ENCODE measurements at regions not wholly inside any gene's neighbourhood (a gene's known extent, or its start where the extent isn't known, plus 50 kb on each side); places are given as distances from the start of the nearest gene placed in this dataset.

DNA sequence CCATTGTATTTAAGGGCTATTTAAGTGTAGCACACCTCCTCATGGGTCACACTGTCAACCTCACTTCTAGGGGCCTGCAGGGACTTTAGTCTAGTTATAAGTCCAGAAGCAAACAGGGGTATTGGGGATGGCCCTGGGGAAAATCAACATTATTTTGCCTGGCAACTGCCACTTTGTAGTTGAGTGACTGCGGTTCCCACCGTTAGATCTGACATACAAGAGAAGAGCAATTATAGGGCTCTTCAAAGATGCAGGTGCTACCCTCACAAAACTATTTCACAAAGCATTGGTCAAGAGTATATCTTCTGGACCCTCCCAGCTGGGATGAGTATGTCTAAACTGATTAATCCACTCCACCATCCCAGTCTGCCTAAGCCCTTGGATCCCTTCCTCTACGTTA is 133.0 kb upstream of the PCBD1 start:
- Histone ChIP-seq H3K9me3 (ENCODE audit: control insufficient read depth, insufficient read depth, low read depth, low read length) (no peaks in the 10 kb centered on the region), H3K27ac (ENCODE audit: low read length) (no peak overlapping the region), H3K36me3 (ENCODE audit: control insufficient read depth, insufficient read depth, low read length) (no peaks in the 10 kb centered on the region), H3K27me3 (ENCODE audit: control insufficient read depth, insufficient read depth, low read length) (0 out of 2 replicates have a peak, but pooled peaks cover 3% of the 10 kb centered on the region), H3K4me1 (ENCODE audit: control insufficient read depth, insufficient read depth, low read length) (no peaks in the 10 kb centered on the region), H3K4me3 (ENCODE audit: low read depth in 2 of 2, low read length in 2 of 2) (no peak overlapping the region)
- ChIA-PET CTCF (no interaction called here), POLR2A (no interaction called here)
- in situ Hi-C loops (cut with HindIII; ENCODE audit: low pct_unique_long_range_greater_than_20kb, low sequenced_read_pairs) (no loop called here), intact Hi-C loops (cut with micrococcal nuclease; ENCODE audit: unreplicated experiment) (no loop called here)
- TF ChIP-seq SIN3A (IDR thresholded peaks at IDR 0.05; ENCODE audit: borderline replicate concordance, insufficient read depth, low read depth, low read length) (no peak), TCF7L2 (IDR thresholded peaks at IDR 0.05; ENCODE audit: low read depth, low read length) (no peak), POLR2AphosphoS5 (IDR thresholded peaks at IDR 0.05; ENCODE audit: low read depth, low read length) (no peak)
- TF ChIP-seq, protein P1, sequence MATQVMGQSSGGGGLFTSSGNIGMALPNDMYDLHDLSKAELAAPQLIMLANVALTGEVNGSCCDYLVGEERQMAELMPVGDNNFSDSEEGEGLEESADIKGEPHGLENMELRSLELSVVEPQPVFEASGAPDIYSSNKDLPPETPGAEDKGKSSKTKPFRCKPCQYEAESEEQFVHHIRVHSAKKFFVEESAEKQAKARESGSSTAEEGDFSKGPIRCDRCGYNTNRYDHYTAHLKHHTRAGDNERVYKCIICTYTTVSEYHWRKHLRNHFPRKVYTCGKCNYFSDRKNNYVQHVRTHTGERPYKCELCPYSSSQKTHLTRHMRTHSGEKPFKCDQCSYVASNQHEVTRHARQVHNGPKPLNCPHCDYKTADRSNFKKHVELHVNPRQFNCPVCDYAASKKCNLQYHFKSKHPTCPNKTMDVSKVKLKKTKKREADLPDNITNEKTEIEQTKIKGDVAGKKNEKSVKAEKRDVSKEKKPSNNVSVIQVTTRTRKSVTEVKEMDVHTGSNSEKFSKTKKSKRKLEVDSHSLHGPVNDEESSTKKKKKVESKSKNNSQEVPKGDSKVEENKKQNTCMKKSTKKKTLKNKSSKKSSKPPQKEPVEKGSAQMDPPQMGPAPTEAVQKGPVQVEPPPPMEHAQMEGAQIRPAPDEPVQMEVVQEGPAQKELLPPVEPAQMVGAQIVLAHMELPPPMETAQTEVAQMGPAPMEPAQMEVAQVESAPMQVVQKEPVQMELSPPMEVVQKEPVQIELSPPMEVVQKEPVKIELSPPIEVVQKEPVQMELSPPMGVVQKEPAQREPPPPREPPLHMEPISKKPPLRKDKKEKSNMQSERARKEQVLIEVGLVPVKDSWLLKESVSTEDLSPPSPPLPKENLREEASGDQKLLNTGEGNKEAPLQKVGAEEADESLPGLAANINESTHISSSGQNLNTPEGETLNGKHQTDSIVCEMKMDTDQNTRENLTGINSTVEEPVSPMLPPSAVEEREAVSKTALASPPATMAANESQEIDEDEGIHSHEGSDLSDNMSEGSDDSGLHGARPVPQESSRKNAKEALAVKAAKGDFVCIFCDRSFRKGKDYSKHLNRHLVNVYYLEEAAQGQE (IDR thresholded peaks at IDR 0.05; ENCODE audit: insufficient read depth in 1 of 2, low read depth in 2 of 2, low read length in 1 of 2), result no peak
- TF ChIP-seq, protein P2, sequence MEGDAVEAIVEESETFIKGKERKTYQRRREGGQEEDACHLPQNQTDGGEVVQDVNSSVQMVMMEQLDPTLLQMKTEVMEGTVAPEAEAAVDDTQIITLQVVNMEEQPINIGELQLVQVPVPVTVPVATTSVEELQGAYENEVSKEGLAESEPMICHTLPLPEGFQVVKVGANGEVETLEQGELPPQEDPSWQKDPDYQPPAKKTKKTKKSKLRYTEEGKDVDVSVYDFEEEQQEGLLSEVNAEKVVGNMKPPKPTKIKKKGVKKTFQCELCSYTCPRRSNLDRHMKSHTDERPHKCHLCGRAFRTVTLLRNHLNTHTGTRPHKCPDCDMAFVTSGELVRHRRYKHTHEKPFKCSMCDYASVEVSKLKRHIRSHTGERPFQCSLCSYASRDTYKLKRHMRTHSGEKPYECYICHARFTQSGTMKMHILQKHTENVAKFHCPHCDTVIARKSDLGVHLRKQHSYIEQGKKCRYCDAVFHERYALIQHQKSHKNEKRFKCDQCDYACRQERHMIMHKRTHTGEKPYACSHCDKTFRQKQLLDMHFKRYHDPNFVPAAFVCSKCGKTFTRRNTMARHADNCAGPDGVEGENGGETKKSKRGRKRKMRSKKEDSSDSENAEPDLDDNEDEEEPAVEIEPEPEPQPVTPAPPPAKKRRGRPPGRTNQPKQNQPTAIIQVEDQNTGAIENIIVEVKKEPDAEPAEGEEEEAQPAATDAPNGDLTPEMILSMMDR (IDR thresholded peaks at IDR 0.05), result no peak
- ATAC-seq (no peak), DNase-seq (ENCODE audit: low read depth, low spot score) (no peak)
- no TSS peak for BruUV-seq (replicated peaks)

DNA sequence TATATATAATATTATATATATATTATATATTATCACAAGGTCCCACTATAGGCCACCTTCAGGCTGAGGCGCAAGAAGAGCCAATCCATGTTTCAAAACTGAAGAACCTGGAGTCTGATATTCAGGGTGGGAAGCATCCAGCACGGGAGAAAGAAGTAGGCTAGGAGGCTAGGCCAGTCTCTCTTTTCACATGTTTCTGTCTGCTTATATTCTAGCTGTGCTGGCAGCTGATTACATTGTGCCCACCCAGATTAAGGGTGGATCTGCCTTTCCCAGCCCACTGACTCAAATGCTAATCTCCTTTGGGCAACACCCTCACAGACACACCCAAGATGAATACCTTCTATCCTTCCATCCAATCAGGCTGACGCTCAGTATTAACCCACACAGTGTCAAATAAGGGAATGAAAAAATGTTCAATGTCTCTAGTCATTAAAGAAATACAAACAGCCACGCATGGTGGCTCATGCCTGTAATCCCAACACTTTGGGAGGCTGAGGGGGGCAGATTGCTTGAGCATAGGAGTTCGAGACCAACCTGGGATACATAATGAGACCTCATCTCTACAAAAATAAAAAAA is 135.4 kb upstream of the PCBD1 start:
- intact Hi-C loops (cut with micrococcal nuclease; ENCODE audit: unreplicated experiment), result no loop called here
- Histone ChIP-seq H3K9me3 (ENCODE audit: control insufficient read depth, insufficient read depth, low read depth, low read length) (no peaks in the 10 kb centered on the region), H3K27me3 (ENCODE audit: control insufficient read depth, insufficient read depth, low read length) (peaks cover 2% of the 10 kb centered on the region; the same call in 1 of the 2 replicates), H3K27ac (ENCODE audit: low read length) (no peak overlapping the region), H3K4me1 (ENCODE audit: control insufficient read depth, insufficient read depth, low read length) (no peaks in the 10 kb centered on the region), H3K4me3 (ENCODE audit: low read depth in 2 of 2, low read length in 2 of 2) (no peak overlapping the region), H3K36me3 (ENCODE audit: control insufficient read depth, insufficient read depth, low read length) (no peaks in the 10 kb centered on the region)
- ChIA-PET POLR2A (no interaction called here), CTCF (no interaction called here)
- no peak for DNase-seq (ENCODE audit: low read depth, low spot score)
- in situ Hi-C loops (cut with HindIII; ENCODE audit: low pct_unique_long_range_greater_than_20kb, low sequenced_read_pairs), result no loop called here
- TF ChIP-seq POLR2AphosphoS5 (IDR thresholded peaks at IDR 0.05; ENCODE audit: low read depth, low read length) (no peak), SIN3A (IDR thresholded peaks at IDR 0.05; ENCODE audit: borderline replicate concordance, insufficient read depth, low read depth, low read length) (no peak), TCF7L2 (IDR thresholded peaks at IDR 0.05; ENCODE audit: low read depth, low read length) (no peak)
- TF ChIP-seq, protein P1 (IDR thresholded peaks at IDR 0.05; ENCODE audit: insufficient read depth in 1 of 2, low read depth in 2 of 2, low read length in 1 of 2), result no peak
- TF ChIP-seq, protein P2 (IDR thresholded peaks at IDR 0.05), result no peak
- no peak for ATAC-seq
- no TSS peak for BruUV-seq (replicated peaks)

Data from Panc1 (cell line).